ENCODE measurements at regions not wholly inside any gene's neighbourhood (a gene's known extent, or its start where the extent isn't known, plus 50 kb on each side); places are given as distances from the start of the nearest gene placed in this dataset.
"Not testable (repeated sequence)": the region's sequence is repeated elsewhere in the genome, so short reads cannot be mapped to it uniquely, and the experiment has no call there.

DNA sequence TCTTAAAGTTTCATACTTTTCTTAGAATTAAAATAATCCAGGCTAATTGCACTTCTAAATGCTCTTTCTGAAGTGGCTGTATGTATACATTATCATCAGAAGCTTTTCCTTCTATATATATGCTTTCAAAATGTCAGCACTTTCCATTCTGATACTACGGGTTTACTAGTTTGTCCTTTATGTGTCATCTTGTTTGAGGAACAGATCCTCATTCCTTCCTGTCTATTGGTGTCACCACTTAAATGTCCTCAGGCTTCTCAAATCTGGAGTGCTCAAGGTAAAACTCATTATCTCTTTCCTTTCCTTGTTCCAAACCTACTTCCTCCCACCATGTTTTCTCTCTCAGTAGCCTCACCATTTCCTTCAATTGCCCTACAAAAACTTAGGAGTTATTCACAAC lies 236.3 kb downstream of the CSNK1G3 start:
- DNase-seq (ENCODE audit: low read depth in 1 of 2, low spot score in 1 of 2): no peak

DNA sequence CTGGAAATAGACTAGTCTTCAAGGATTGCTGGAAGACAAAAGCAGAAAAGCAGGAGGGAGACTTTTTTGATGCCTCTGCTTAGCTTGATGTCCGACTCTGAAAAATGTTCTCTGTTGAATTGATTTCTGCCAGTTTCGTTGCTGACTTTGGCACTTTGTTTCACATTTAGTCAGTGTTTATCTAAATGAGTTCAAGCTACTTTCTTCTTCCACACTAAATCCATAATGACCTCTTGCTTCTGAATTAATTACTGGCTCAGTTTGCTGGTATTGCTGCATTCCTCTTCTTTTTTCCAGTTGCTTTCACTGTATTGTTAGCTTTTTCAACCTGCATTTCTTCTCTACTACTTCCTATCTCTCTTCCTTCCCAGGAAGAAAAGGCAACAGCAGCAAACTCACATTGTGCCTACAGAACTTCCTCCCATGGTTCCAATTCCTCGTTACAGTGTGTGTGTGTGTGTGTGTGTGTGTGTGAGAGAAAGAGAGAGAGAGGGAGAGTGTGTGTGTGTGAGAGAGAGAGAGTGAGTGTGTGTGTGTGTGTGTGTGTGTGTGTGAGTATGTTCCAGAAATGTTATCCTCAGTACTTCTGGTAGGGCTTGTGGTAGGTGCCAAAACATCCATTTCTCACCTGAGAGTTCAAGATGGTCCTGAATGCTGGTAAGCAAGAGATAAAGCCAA lies 234.8 kb downstream of the CSNK1G3 start:
- DNase-seq (ENCODE audit: low read depth in 1 of 2, low spot score in 1 of 2): no peak

- DNase-seq (ENCODE audit: low read depth in 1 of 2, low spot score in 1 of 2): no peak
Observed at GRCh38 chr5:123743990-123744583, 232.1 kb downstream of the CSNK1G3 start.

DNA sequence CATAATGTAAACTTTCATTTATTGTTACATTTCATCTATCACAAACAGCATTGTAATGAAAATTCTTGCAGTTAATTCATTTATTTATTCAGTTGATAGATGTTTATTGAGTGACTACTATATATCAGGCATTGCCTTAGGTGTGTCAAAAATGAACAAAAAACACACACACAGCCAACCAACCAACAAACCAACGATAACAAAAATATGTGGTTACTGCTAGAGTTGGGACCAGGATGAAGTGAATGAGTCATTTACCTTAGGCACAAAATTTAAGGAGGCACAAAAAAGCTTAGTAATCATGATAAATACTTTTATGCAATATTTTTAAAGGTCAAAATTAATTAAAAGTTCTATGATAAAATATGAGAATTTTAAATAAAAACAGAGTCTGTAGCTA lies 223.4 kb downstream of the CSNK1G3 start:
- no peak for DNase-seq (ENCODE audit: low read depth in 1 of 2, low spot score in 1 of 2)

DNA sequence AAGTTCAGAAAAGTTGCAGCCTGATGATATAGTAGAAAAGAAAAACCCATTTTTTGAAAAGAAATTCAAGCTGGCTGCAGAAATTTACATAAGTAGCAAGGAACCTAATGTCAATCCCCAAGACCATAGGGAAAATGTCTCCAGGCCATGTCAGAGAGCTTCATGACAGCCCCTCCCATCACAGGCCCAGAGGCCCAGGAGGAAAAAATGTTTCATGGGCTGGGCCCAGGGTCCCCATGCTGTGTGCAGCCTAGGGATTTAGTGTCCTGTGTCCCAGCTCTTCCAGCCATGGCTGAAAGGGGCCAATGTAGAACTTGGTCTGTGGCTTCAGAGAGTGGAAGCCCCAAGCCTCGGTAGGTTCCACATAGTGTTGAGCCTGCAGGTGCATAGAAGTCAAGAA lies 220.3 kb downstream of the CSNK1G3 start:
- no peak for DNase-seq (ENCODE audit: low read depth in 1 of 2, low spot score in 1 of 2)

- DNase-seq (ENCODE audit: low read depth in 1 of 2, low spot score in 1 of 2): no peak
Observed at GRCh38 chr5:123722451-123722850, 210.5 kb downstream of the CSNK1G3 start.

DNA sequence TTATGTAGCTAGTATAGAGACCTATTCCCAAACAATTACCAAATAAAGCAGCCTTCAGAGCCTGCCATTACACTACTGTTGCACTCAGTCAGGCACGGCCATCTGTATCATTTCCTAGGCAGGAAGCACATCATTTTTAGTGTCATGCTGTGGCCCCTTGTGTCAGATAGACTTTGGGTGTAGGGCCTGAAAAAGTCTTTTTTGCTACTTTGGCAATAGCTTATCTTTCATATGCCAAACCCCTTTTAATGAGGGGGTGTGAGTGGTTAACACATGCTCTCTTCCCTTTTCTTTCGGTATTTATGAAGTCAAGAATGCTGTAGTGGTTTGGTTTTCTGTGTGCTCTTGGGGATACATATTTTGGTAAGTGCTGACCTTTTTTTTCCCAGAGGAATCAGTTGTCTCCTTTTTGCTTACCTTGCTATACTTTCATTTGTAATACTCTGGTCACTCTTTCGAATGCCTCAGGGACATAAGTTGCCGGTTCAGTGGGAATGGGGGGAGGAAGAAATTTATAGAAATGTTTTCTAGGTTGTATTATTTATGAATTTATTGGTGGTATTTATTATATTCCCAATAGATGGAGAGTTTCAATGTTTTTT lies 209.8 kb downstream of the CSNK1G3 start:
- DNase-seq (ENCODE audit: low read depth in 1 of 2, low spot score in 1 of 2): no peak

DNA sequence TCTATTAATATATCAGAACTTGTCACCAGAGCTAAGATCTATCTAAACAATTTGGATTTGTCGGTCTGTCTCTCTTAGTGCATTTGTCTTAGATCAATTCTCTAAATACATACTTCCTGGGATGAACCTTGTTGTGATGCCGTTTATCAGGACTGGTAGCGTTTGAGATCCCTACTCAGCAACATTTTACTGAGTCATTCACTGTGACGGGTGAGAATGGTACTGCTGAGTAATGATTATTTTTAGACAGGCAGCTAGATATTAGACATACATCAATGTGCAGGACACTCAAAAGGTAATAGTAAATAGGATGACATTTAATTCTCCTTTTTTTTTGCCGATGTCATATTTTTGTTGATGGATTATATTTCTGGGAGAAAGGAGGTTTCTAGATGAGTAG lies 209.0 kb downstream of the CSNK1G3 start:
- DNase-seq (ENCODE audit: low read depth in 1 of 2, low spot score in 1 of 2): no peak

DNA sequence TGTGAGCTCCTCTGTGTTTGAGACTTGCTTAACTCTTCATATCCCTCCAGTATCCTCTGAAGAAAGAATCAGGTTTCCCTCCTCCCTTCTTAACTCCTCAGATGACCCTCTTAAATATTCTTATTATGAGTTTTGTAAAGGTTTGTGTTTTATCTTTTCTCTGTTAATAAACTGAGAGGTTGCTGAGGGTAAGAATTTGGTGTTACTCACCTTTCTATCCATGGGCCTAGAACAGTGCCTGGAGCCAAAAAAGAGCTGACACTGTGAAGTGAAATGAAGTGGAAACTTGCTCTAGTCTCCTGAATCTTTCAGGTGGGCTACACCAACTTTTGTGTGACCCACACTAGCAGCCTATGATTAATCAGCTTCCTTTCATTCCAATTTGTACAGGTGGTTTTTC lies 208.4 kb downstream of the CSNK1G3 start:
- no peak for DNase-seq (ENCODE audit: low read depth in 1 of 2, low spot score in 1 of 2)

GRCh38 chr5:123719004-123719403 lies 207.0 kb downstream of the CSNK1G3 start:
- DNase-seq (ENCODE audit: low read depth in 1 of 2, low spot score in 1 of 2): no peak

DNA sequence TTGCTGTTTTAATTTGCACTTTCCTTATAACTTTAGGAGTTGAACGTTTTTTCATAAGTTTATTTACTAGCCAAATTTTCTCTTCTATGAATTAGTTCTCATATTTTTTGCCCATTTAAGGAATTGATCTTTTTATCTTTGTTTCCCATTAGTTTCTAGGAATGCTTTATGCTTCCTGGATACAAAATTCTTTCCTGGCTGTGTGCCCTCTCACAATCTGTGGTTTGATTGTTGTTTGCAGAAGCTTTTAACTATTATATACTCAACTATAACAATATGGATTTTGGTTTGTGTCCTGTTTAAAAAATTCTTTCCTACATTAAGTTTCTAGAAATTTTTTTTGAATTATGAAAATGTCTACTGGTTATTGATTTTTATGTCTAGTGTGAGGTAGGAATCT lies 206.3 kb downstream of the CSNK1G3 start:
- DNase-seq (ENCODE audit: low read depth in 1 of 2, low spot score in 1 of 2): no peak

DNA sequence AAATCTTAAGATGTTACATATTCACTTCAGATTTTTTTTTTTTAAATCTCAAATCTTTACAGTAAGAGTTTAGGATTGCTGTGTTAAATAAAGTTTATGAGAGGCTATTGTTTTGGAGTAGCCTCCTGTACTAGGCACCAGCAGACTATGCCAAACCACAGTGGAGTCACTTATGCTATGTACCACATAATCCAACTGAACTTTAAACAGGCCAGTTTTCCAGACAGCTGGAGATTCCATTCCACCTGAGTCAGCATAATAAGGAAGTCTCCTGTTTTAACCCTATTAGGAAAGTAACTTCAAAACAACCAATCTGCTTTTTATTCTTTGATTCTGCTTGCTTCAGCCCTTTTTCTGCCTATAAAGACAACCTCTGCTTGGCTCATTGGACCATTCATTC lies 205.2 kb downstream of the CSNK1G3 start:
- DNase-seq (ENCODE audit: low read depth in 1 of 2, low spot score in 1 of 2): no peak

GRCh38 chr5:123710031-123710430 lies 198.1 kb downstream of the CSNK1G3 start:
- DNase-seq (ENCODE audit: low read depth in 1 of 2, low spot score in 1 of 2): no peak

GRCh38 chr5:123709422-123709821 lies 197.4 kb downstream of the CSNK1G3 start:
- no peak for DNase-seq (ENCODE audit: low read depth in 1 of 2, low spot score in 1 of 2)

GRCh38 chr5:123708074-123708806 lies 196.3 kb downstream of the CSNK1G3 start:
- DNase-seq (ENCODE audit: low read depth in 1 of 2, low spot score in 1 of 2): no peak

DNA sequence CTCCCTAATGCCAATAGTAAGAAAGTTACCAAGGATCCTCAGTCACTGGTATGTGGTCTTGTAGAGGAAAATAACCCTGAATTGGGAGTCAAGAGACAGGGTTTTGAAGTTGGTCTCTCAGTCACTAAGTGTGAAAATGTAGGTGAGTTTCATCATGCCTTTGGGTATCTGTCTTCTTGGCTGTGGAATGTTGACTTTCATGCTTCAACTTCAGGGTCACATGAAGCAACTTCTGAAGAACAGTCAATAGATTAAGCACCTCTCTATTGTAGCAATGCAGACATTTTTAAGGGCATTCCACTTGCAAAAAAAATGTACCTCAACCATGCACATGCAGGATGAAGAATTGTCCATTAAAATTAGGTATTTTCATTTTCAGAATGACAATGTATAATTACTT lies 194.6 kb downstream of the CSNK1G3 start:
- DNase-seq (ENCODE audit: low read depth in 1 of 2, low spot score in 1 of 2): no peak

- no peak for DNase-seq (ENCODE audit: low read depth in 1 of 2, low spot score in 1 of 2)
Observed at GRCh38 chr5:123705741-123706140, 193.8 kb downstream of the CSNK1G3 start.

DNA sequence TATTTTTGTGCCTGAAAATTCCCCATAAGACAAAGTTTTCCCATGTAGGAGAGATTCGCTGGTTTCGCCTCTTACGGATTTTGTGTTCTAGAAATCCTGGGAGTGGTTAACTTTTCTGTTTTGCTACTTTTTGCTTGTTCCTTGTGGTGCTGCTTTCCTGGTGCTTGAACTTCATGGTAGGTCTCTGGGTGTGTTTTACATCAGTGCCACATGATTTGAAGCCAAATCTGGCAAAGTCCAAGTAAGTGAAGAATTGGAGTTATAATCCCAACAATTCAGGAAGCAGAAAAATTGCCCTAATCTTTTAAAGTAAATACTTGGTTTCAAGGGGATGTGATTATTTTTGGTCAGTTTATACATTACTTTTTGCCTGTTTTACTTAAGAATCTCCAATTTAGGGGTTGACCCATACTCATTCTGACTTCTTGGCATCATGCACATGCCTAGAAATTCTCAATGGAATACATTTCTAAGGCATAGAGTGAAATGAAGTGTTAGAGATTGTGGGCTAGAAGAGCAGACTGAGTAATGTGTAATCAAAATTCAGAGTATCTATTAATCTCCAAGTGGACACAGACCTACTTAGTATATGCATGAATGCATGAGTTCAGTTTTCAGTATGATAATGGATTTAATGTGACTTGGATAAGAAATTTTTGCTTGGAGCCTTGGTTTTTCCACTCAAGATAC lies 189.7 kb downstream of the CSNK1G3 start:
- no peak for DNase-seq (ENCODE audit: low read depth in 1 of 2, low spot score in 1 of 2)

DNA sequence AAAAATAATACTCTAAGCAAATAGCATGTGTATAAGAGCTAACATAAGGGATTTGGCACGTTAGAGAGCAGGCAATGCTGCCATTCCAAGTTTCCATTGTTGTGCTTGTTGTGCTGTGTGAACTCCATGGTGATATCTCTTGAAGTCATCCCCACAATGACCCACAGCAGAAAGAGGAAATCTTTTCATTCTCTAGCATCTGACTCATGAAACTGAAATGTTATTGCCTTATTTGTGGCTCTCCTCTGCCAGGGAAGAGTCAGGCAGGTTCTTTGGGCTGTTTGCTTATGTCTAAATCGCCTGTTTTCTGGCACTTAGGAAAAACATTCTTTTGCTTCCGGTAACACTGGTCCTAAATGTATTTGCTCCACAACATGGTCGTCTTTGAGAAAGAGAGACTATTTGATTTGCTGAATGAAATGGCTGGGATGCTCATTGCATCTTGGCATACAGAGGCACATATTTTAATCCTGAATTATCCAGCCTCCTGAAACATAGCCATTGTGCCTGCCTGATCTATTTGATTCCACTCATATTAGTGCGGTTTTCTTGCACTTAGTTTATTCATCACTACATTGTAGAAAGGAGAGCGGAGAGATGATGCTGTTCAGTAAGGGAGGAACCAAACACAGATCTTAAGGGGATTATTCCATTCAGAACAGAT lies 188.8 kb downstream of the CSNK1G3 start:
- no peak for DNase-seq (ENCODE audit: low read depth in 1 of 2, low spot score in 1 of 2)

GRCh38 chr5:123699571-123699970 lies 187.6 kb downstream of the CSNK1G3 start:
- DNase-seq (ENCODE audit: low read depth in 1 of 2, low spot score in 1 of 2): no peak

GRCh38 chr5:123698937-123699336 lies 187.0 kb downstream of the CSNK1G3 start:
- not testable (repeated sequence) for DNase-seq (ENCODE audit: low read depth in 1 of 2, low spot score in 1 of 2)
